G401 (cell line): ENCODE measurements at regions not wholly inside any gene's neighbourhood (a gene's known extent, or its start where the extent isn't known, plus 50 kb on each side); places are given as distances from the start of the nearest gene placed in this dataset.

Experiments used
- DNase-seq: peaks from one replicate; pipeline ENCODE4 v3.0.0-alpha.2; 2015; ENCODE audit warnings: low spot score
- in situ Hi-C: cut with HindIII; loops from 2 replicates; pipeline ENCODE4 v1.10.0; 2016; ENCODE audit warnings: low sequenced_read_pairs, mixed read lengths

DNA sequence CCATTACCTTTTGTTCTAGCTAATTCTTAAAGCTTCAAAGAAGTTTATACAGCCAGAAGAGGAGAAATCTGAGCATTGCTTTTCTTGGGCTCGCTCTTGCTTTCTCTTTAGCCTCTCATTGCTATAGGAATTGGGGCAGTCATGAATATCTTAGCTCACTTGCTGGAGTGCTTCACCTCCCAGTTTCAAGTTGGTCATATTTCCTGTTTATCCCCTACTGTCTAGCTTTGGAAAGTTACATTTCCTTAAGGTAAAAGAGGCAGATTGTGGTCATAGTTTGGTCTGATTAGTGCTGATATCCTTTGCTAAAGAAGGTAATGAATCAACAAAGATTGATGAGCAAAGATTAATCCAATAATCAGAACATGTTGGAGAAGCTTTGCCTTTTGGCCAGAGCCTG lies 77.7 kb upstream of the GLI3 start:
- DNase-seq, result no peak
- in situ Hi-C loops, result no loop called here

DNA sequence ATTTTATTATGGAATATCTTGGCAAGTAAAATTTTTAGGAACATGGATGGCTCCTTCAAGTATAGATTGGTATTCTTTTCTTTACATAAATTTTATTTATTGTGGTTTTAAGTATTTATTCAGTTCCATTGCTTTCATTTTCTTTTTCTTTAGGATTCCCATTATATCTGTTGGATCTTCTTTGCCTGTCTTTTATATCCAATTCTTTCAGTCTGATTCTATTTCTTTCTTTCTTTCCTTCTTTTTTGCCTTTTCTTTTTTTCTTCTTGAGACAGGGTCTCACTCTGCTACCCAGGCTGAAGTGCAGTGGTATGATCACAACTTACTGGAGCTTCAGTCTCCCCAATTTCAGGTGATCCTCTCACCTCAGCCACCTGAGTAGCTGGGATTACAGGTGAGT lies 74.2 kb upstream of the GLI3 start:
- no peak for DNase-seq
- in situ Hi-C loops, result no loop called here

DNA sequence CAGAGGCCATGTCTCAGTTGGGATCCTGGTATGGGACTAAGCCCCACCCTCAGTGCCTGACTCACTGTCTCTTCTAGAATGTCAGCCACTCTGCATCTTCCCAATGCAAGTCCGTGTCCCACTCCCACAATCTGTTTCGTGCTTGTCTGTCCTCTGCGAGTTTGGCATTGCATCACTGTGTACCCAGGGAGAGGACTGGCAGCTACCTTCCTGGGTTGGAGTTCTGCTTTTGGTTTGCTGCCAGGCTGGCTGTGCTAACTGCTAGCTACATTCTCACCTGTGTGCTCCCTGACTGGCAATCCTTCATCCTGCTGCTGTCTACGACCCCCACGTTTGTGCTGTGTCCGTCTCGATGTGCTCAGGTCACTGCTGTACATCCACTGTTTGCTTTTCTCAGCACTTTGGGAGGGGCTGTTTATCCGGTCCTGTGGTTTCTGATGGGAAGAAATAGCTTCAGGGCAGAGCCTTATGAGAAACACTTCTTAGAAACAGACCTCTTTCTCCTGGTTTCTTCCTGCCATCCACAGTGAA lies 56.0 kb upstream of the GLI3 start:
- DNase-seq, result no peak
- in situ Hi-C loops, result no loop called here

DNA sequence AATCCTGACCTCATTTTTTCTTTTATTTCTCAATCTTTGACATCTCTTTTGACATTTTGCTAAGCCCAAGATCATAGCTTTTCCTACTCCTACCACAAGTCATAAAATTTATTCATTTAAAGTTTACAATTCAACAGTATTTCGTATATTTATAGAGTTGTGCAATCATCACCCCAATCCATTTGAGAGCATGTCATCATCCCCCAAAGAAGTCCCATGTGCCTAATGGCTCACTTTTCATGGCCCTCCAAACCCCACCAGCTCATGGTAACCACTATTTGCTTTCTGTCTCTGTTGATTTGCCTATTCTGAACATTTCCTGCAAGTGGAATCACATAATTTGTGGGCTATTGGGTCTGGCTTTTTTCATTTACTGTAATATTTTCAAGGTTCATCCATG lies 52.5 kb upstream of the GLI3 start:
- in situ Hi-C loops, result no loop called here
- no peak for DNase-seq
